ENCODE measurements at regions not wholly inside any gene's neighbourhood (a gene's known extent, or its start where the extent isn't known, plus 50 kb on each side); places are given as distances from the start of the nearest gene placed in this dataset.

- DNase-seq (no peak), ATAC-seq (ENCODE audit: low read depth) (no peak)
- Mint-ChIP-seq H3K36me3 (no peaks in the 10 kb centered on the region), H3K27ac (no peak overlapping the region), H3K4me3 (no peak overlapping the region), H3K4me1 (peaks cover 4% of the 10 kb centered on the region), H3K9me3 (no peaks in the 10 kb centered on the region), H3K27me3 (peaks cover 5% of the 10 kb centered on the region)
- POLR2A ChIA-PET = no interaction called here
Observed at GRCh38 chr5:133890776-133891280, 77.6 kb downstream of the C5orf15 start.

- POLR2A ChIA-PET = no interaction called here
- H3K4me1 Mint-ChIP-seq = peaks cover 4% of the 10 kb centered on the region
- ATAC-seq (ENCODE audit: low read depth) = no peak
- H3K27me3 Mint-ChIP-seq = peaks cover 2% of the 10 kb centered on the region
- no peak for DNase-seq
- H3K4me3 Mint-ChIP-seq = no peak overlapping the region
- no peaks in the 10 kb centered on the region for H3K9me3 Mint-ChIP-seq
- H3K36me3 Mint-ChIP-seq = no peaks in the 10 kb centered on the region
- H3K27ac Mint-ChIP-seq = no peak overlapping the region
Observed at GRCh38 chr5:133890314-133890713, 78.1 kb downstream of the C5orf15 start.

GRCh38 chr5:133889271-133889905 is 79.0 kb downstream of the C5orf15 start:
- no peak overlapping the region for H3K4me3 Mint-ChIP-seq
- H3K36me3 Mint-ChIP-seq = no peaks in the 10 kb centered on the region
- H3K27me3 Mint-ChIP-seq = peaks cover 2% of the 10 kb centered on the region
- no peak for DNase-seq
- H3K9me3 Mint-ChIP-seq = no peaks in the 10 kb centered on the region
- no peak overlapping the region for H3K27ac Mint-ChIP-seq
- POLR2A ChIA-PET = no interaction called here
- peaks cover 4% of the 10 kb centered on the region for H3K4me1 Mint-ChIP-seq
- no peak for ATAC-seq (ENCODE audit: low read depth)

- H3K4me1 Mint-ChIP-seq = peaks cover 4% of the 10 kb centered on the region
- H3K4me3 Mint-ChIP-seq = no peak overlapping the region
- H3K27ac Mint-ChIP-seq = no peak overlapping the region
Observed at GRCh38 chr5:133888625-133888991, 79.8 kb downstream of the C5orf15 start.

GRCh38 chr5:133885566-133885965 is 82.9 kb downstream of the C5orf15 start:
- no peak for ATAC-seq (ENCODE audit: low read depth)
- no peaks in the 10 kb centered on the region for H3K9me3 Mint-ChIP-seq
- no peaks in the 10 kb centered on the region for H3K36me3 Mint-ChIP-seq
- no peak overlapping the region for H3K27ac Mint-ChIP-seq
- no peak overlapping the region for H3K4me3 Mint-ChIP-seq
- no peaks in the 10 kb centered on the region for H3K27me3 Mint-ChIP-seq
- peaks cover 4% of the 10 kb centered on the region for H3K4me1 Mint-ChIP-seq
- POLR2A ChIA-PET = no interaction called here
- no peak for DNase-seq

More at GRCh38 chr5:133888625-133888991, 79.8 kb downstream of the C5orf15 start:
- Mint-ChIP-seq H3K9me3 (no peaks in the 10 kb centered on the region), H3K36me3 (no peaks in the 10 kb centered on the region), H3K27me3 (no peaks in the 10 kb centered on the region)
- ATAC-seq (ENCODE audit: low read depth) (no peak), DNase-seq (no peak)
- POLR2A ChIA-PET = no interaction called here

GRCh38 chr5:133884569-133885311 is 83.7 kb downstream of the C5orf15 start:
- H3K9me3 Mint-ChIP-seq = no peaks in the 10 kb centered on the region
- no peak overlapping the region for H3K27ac Mint-ChIP-seq
- no peak for ATAC-seq (ENCODE audit: low read depth)
- POLR2A ChIA-PET = no interaction called here
- no peak overlapping the region for H3K4me3 Mint-ChIP-seq
- no peaks in the 10 kb centered on the region for H3K36me3 Mint-ChIP-seq
- no peaks in the 10 kb centered on the region for H3K27me3 Mint-ChIP-seq
- no peak for DNase-seq
- peaks cover 4% of the 10 kb centered on the region for H3K4me1 Mint-ChIP-seq

- peaks cover 4% of the 10 kb centered on the region for H3K4me1 Mint-ChIP-seq
Observed at GRCh38 chr5:133883916-133884315, 84.5 kb downstream of the C5orf15 start.

GRCh38 chr5:133882846-133883245 is 85.6 kb downstream of the C5orf15 start:
- Mint-ChIP-seq H3K36me3 (no peaks in the 10 kb centered on the region), H3K9me3 (no peaks in the 10 kb centered on the region), H3K4me1 (peaks cover 4% of the 10 kb centered on the region), H3K4me3 (no peak overlapping the region), H3K27me3 (no peaks in the 10 kb centered on the region), H3K27ac (no peak overlapping the region)
- POLR2A ChIA-PET = no interaction called here
- ATAC-seq (ENCODE audit: low read depth) = no peak
- no peak for DNase-seq

More at GRCh38 chr5:133883916-133884315, 84.5 kb downstream of the C5orf15 start:
- Mint-ChIP-seq H3K36me3 (no peaks in the 10 kb centered on the region), H3K9me3 (no peaks in the 10 kb centered on the region), H3K4me3 (no peak overlapping the region), H3K27me3 (no peaks in the 10 kb centered on the region), H3K27ac (no peak overlapping the region)
- ATAC-seq (ENCODE audit: low read depth) = no peak
- POLR2A ChIA-PET = no interaction called here
- DNase-seq = no peak

GRCh38 chr5:133882389-133882695 is 86.1 kb downstream of the C5orf15 start:
- Mint-ChIP-seq H3K27me3 (no peaks in the 10 kb centered on the region), H3K36me3 (no peaks in the 10 kb centered on the region), H3K4me1 (peaks cover 4% of the 10 kb centered on the region), H3K4me3 (no peak overlapping the region), H3K9me3 (no peaks in the 10 kb centered on the region), H3K27ac (no peak overlapping the region)
- ATAC-seq (ENCODE audit: low read depth) (no peak), DNase-seq (no peak)
- POLR2A ChIA-PET = no interaction called here

GRCh38 chr5:133881576-133882388 is 86.6 kb downstream of the C5orf15 start:
- peaks cover 4% of the 10 kb centered on the region for H3K4me1 Mint-ChIP-seq
- H3K9me3 Mint-ChIP-seq = no peaks in the 10 kb centered on the region
- no peak for DNase-seq
- POLR2A ChIA-PET = no interaction called here
- H3K36me3 Mint-ChIP-seq = no peaks in the 10 kb centered on the region
- no peaks in the 10 kb centered on the region for H3K27me3 Mint-ChIP-seq
- H3K4me3 Mint-ChIP-seq = no peak overlapping the region
- ATAC-seq (ENCODE audit: low read depth) = no peak
- H3K27ac Mint-ChIP-seq = no peak overlapping the region

GRCh38 chr5:133878236-133878555 is 90.2 kb downstream of the C5orf15 start:
- Mint-ChIP-seq H3K9me3 (peaks cover 6% of the 10 kb centered on the region), H3K4me3 (no peak overlapping the region), H3K4me1 (peaks cover 3% of the 10 kb centered on the region), H3K27ac (no peak overlapping the region), H3K27me3 (no peaks in the 10 kb centered on the region), H3K36me3 (peaks cover 5% of the 10 kb centered on the region)
- no peak for ATAC-seq (ENCODE audit: low read depth)
- POLR2A ChIA-PET = no interaction called here
- no peak for DNase-seq

- POLR2A ChIA-PET = no interaction called here
- no peak for ATAC-seq (ENCODE audit: low read depth)
- DNase-seq = no peak
- peaks cover 3% of the 10 kb centered on the region for H3K4me1 Mint-ChIP-seq
- no peak overlapping the region for H3K4me3 Mint-ChIP-seq
- H3K9me3 Mint-ChIP-seq = peaks cover 6% of the 10 kb centered on the region
- peaks cover 5% of the 10 kb centered on the region for H3K36me3 Mint-ChIP-seq
- H3K27ac Mint-ChIP-seq = no peak overlapping the region
- H3K27me3 Mint-ChIP-seq = no peaks in the 10 kb centered on the region
Observed at GRCh38 chr5:133877351-133878235, 90.8 kb downstream of the C5orf15 start.

- H3K27me3 Mint-ChIP-seq = no peaks in the 10 kb centered on the region
- H3K4me3 Mint-ChIP-seq = no peak overlapping the region
- H3K9me3 Mint-ChIP-seq = peaks cover 6% of the 10 kb centered on the region
- H3K36me3 Mint-ChIP-seq = peaks cover 5% of the 10 kb centered on the region
- no peak for DNase-seq
- ATAC-seq (ENCODE audit: low read depth) = no peak
- POLR2A ChIA-PET = no interaction called here
- no peak overlapping the region for H3K27ac Mint-ChIP-seq
- peaks cover 3% of the 10 kb centered on the region for H3K4me1 Mint-ChIP-seq
Observed at GRCh38 chr5:133876266-133876665, 92.2 kb downstream of the C5orf15 start.

Measured in activated naive CD8-positive, alpha-beta T cell treated with anti-CD3 and anti-CD28 coated beads, Interleukin-2, amount 10 ng/mL, durations not matched to agents 7 days and 5 days (primary cell).